ENCODE measurements at regions not wholly inside any gene's neighbourhood (a gene's known extent, or its start where the extent isn't known, plus 50 kb on each side); places are given as distances from the start of the nearest gene placed in this dataset.

GRCh38 chr14:94707494-94707893 is 62.4 kb downstream of the GSC start:
- TF ChIP-seq CTCF (conservative IDR thresholded peaks at IDR 0.05; ENCODE audit: low read length) (no peak), EZH2phosphoT487 (IDR thresholded peaks at IDR 0.05; ENCODE audit: borderline replicate concordance) (no peak)
